A673 (cell line): ENCODE measurements at regions not wholly inside any gene's neighbourhood (a gene's known extent, or its start where the extent isn't known, plus 50 kb on each side); places are given as distances from the start of the nearest gene placed in this dataset.

Experiments used
- BruUV-seq: library from RNA; stranded (reverse); fragments of 400-500 nt; replicated peaks from 2 replicates; lab custom pipeline; 2021; lab: Mats Ljungman, UMichigan
- CTCF ChIA-PET: fragments of 300-600 bp; sonication (Branson Sonifier 250); formaldehyde crosslinking; loops from one replicate; lab custom pipeline; 2022; ENCODE audit warnings: antibody characterized with exemption; lab: Charles Lee
- POLR2A ChIA-PET: fragments of 300-600 bp; sonication (Branson Sonifier 250); formaldehyde crosslinking; loops from one replicate; lab custom pipeline; 2022; ENCODE audit warnings: antibody characterized with exemption; ENCODE audit not compliant: low non-redundant PET; lab: Charles Lee
- DNase-seq: peaks from one replicate; pipeline ENCODE4 v3.0.0-alpha.2; 2015; ENCODE audit warnings: low spot score
- H3K27ac ChIP-seq: fragments of 200-600 bp; sonication (generic); 2 replicates; pipeline ENCODE4 v1.5.1; 2016; ENCODE audit warnings: mixed run types, low read depth, mild to moderate bottlenecking, mixed read lengths, antibody characterized with exemption, low read length; ENCODE audit not compliant: poor library complexity, severe bottlenecking
- H3K27me3 ChIP-seq: fragments of 200-600 bp; sonication (generic); replicated peaks from 2 replicates; pipeline ENCODE4 v1.6.1; 2017; ENCODE audit warnings: mixed run types, low read depth, mild to moderate bottlenecking, mixed read lengths, antibody characterized with exemption, low read length; ENCODE audit not compliant: insufficient read depth, poor library complexity
- H3K36me3 ChIP-seq: fragments of 200-600 bp; sonication (generic); 2 replicates; pipeline ENCODE4 v1.6.1; 2016; ENCODE audit warnings: mixed run types, mild to moderate bottlenecking, mixed read lengths, antibody characterized with exemption, low read length; ENCODE audit not compliant: insufficient read depth, poor library complexity, severe bottlenecking
- H3K4me1 ChIP-seq: fragments of 200-600 bp; sonication (generic); 2 replicates; pipeline ENCODE4 v1.6.1; 2017; ENCODE audit warnings: mixed run types, mild to moderate bottlenecking, mixed read lengths, antibody characterized with exemption, low read length; ENCODE audit not compliant: insufficient read depth, poor library complexity, severe bottlenecking
- H3K4me3 ChIP-seq: fragments of 200-600 bp; sonication (generic); 2 replicates; pipeline ENCODE4 v1.5.1; 2016; ENCODE audit warnings: low read depth, mixed run types, mild to moderate bottlenecking, mixed read lengths, low read length; ENCODE audit not compliant: poor library complexity, severe bottlenecking
- H3K9me3 ChIP-seq: fragments of 200-600 bp; sonication (generic); 2 replicates; pipeline ENCODE4 v1.6.1; 2016; ENCODE audit warnings: mixed run types, low read depth, mild to moderate bottlenecking, mixed read lengths, antibody characterized with exemption, low read length; ENCODE audit not compliant: poor library complexity, severe bottlenecking
- EZH2 ChIP-seq: fragments of 200-600 bp; sonication (generic); IDR thresholded peaks from 2 replicates; pipeline ENCODE4 v1.6.1; 2017; ENCODE audit warnings: borderline replicate concordance, low read depth, mild to moderate bottlenecking, mixed read lengths, antibody characterized with exemption, low read length; ENCODE audit not compliant: poor library complexity, severe bottlenecking
- intact Hi-C: fragments of 100-400 bp; cut with micrococcal nuclease; formaldehyde crosslinking; loops from one replicate; pipeline ENCODE4 v1.10.0; 2022; ENCODE audit not compliant: unreplicated experiment
- TF ChIP-seq, protein P1 (sequence below): fragments of 300-800, 200-600 bp; sonication (generic); conservative IDR thresholded peaks from 2 replicates; pipeline ENCODE4 v1.5.1; 2017; ENCODE audit warnings: low read depth, mild to moderate bottlenecking, antibody characterized with exemption, low read length, moderate library complexity, mixed read lengths

DNA sequence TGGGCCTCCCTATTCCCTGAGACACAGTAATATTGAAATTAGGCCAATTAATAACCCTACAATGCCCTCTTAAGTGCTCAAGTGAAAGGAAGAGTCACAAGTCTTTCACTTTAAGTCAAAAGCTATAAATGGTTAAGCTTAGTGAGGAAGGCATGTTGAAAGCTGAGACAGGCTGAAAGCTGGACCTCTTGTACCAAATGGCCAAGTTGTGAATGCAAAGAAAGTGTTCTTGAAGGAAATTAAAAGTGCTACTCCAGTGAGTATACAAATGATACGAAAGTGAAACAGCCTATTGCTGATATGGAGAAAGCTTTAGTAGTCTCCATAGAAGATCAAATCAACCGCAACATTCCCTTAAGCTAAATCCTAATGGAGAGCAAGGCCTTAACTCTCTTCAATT lies 140.8 kb downstream of the PTCSC3 start:
- TF ChIP-seq EZH2: no peak
- TF ChIP-seq, protein P1, sequence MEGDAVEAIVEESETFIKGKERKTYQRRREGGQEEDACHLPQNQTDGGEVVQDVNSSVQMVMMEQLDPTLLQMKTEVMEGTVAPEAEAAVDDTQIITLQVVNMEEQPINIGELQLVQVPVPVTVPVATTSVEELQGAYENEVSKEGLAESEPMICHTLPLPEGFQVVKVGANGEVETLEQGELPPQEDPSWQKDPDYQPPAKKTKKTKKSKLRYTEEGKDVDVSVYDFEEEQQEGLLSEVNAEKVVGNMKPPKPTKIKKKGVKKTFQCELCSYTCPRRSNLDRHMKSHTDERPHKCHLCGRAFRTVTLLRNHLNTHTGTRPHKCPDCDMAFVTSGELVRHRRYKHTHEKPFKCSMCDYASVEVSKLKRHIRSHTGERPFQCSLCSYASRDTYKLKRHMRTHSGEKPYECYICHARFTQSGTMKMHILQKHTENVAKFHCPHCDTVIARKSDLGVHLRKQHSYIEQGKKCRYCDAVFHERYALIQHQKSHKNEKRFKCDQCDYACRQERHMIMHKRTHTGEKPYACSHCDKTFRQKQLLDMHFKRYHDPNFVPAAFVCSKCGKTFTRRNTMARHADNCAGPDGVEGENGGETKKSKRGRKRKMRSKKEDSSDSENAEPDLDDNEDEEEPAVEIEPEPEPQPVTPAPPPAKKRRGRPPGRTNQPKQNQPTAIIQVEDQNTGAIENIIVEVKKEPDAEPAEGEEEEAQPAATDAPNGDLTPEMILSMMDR: no peak
- no TSS peak for BruUV-seq
- no peak for DNase-seq
- POLR2A ChIA-PET: no interaction called here
- CTCF ChIA-PET: no interaction called here
- H3K9me3 ChIP-seq: no peaks in the 10 kb centered on the region
- H3K36me3 ChIP-seq: no peaks in the 10 kb centered on the region
- no peaks in the 10 kb centered on the region for H3K4me1 ChIP-seq
- no peaks in the 10 kb centered on the region for H3K27me3 ChIP-seq
- H3K27ac ChIP-seq: no peak overlapping the region
- no peak overlapping the region for H3K4me3 ChIP-seq
- intact Hi-C loops: no loop called here

DNA sequence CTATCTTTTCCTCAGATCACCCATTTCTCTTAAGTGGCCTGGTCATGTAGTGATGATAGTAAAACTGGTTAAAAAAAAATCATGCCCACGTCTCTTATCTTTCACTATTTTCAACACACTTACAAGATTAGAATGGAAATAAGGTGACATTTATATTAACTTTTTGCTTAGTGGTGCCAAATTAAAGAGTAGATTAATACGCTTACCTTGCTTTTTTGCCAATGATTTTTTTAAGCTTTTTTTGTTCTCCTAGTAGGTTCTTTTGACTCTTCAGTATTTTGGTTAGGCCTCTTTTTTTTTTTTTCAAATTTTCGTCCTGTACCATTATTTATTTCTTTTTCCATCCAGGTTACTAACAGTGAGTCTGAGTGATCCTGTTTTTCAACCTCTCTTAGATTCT lies 147.9 kb downstream of the PTCSC3 start:
- Histone ChIP-seq H3K27ac (no peak overlapping the region), H3K36me3 (no peaks in the 10 kb centered on the region), H3K9me3 (no peaks in the 10 kb centered on the region), H3K4me1 (no peaks in the 10 kb centered on the region), H3K27me3 (no peaks in the 10 kb centered on the region), H3K4me3 (no peak overlapping the region)
- no TSS peak for BruUV-seq
- ChIA-PET CTCF (no interaction called here), POLR2A (no interaction called here)
- TF ChIP-seq EZH2: no peak
- TF ChIP-seq, protein P1: no peak
- intact Hi-C loops: no loop called here
- DNase-seq: no peak

DNA sequence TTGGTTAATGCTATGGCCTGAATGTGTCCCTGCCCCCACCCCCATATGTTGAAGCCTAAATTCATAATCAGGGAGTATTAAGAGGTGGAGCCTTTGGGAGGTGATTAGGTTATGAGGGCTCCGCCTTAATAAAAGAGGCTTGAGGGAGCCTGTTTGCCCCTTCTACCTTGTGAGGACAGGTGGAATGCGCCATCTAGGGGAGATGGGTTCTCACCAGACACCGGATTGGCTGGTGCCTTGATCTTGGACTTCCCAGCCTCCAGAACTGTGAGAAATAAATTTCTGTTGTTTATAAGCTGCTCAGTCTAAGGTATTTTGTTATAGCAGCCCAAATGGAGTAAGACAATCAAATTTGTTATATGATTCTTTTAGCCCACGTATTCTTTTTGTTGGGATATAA lies 148.3 kb downstream of the PTCSC3 start:
- POLR2A ChIA-PET: no interaction called here
- intact Hi-C loops: no loop called here
- Histone ChIP-seq H3K27me3 (no peaks in the 10 kb centered on the region), H3K4me1 (no peaks in the 10 kb centered on the region), H3K36me3 (no peaks in the 10 kb centered on the region), H3K4me3 (no peak overlapping the region), H3K27ac (no peak overlapping the region), H3K9me3 (no peaks in the 10 kb centered on the region)
- CTCF ChIA-PET: no interaction called here
- no peak for TF ChIP-seq EZH2
- TF ChIP-seq, protein P1: peak; percentile 35; the same call in 1 of the 2 replicates
- BruUV-seq: no TSS peak
- peak; percentile 18 for DNase-seq
